GM21447 (cell line): ENCODE measurements at regions not wholly inside any gene's neighbourhood (a gene's known extent, or its start where the extent isn't known, plus 50 kb on each side); places are given as distances from the start of the nearest gene placed in this dataset.

Experiments
- ATAC-seq: cut with Tn5 transposase; IDR thresholded peaks from one replicate; pipeline ENCODE4 v1.9.1; 2021; ENCODE audit not compliant: unreplicated experiment

- ATAC-seq = no peak
Observed at GRCh38 chr3:24830230-24831152, 335.8 kb upstream of the THRB start.

GRCh38 chr3:24831221-24831620 lies 336.6 kb upstream of the THRB start:
- no peak for ATAC-seq

GRCh38 chr3:24832891-24833290 lies 338.2 kb upstream of the THRB start:
- no peak for ATAC-seq

GRCh38 chr3:24834442-24834841 lies 339.8 kb upstream of the THRB start:
- ATAC-seq = no peak

GRCh38 chr3:24835510-24835909 lies 340.9 kb upstream of the THRB start:
- ATAC-seq = no peak

- no peak for ATAC-seq
Observed at GRCh38 chr3:24837601-24838000, 343.0 kb upstream of the THRB start.

GRCh38 chr3:24838533-24838932 lies 343.9 kb upstream of the THRB start:
- ATAC-seq = no peak

GRCh38 chr3:24843955-24844354 lies 349.3 kb upstream of the THRB start:
- no peak for ATAC-seq

- no peak for ATAC-seq
Observed at GRCh38 chr3:24845524-24846155, 351.0 kb upstream of the THRB start.

GRCh38 chr3:24846286-24846860 lies 351.7 kb upstream of the THRB start:
- no peak for ATAC-seq

- no peak for ATAC-seq
Observed at GRCh38 chr3:24850245-24850644, 355.6 kb upstream of the THRB start.

GRCh38 chr3:24853685-24854490 lies 359.2 kb upstream of the THRB start:
- ATAC-seq = no peak

GRCh38 chr3:24854748-24855147 lies 360.1 kb upstream of the THRB start:
- no peak for ATAC-seq

- no peak for ATAC-seq
Observed at GRCh38 chr3:24857945-24858344, 363.3 kb upstream of the THRB start.

GRCh38 chr3:24863215-24863614 lies 368.6 kb upstream of the THRB start:
- ATAC-seq = no peak

- no peak for ATAC-seq
Observed at GRCh38 chr3:24867783-24868182, 373.1 kb upstream of the THRB start.

- no peak for ATAC-seq
Observed at GRCh38 chr3:24881239-24881638, 386.6 kb upstream of the THRB start.

- ATAC-seq = no peak
Observed at GRCh38 chr3:24886501-24886900, 391.9 kb upstream of the THRB start.

GRCh38 chr3:24890012-24890411 lies 395.4 kb upstream of the THRB start:
- no peak for ATAC-seq

- no peak for ATAC-seq
Observed at GRCh38 chr3:24899373-24899772, 404.7 kb upstream of the THRB start.

GRCh38 chr3:24899901-24900603 lies 405.4 kb upstream of the THRB start:
- ATAC-seq = no peak
